ENCODE measurements at regions not wholly inside any gene's neighbourhood (a gene's known extent, or its start where the extent isn't known, plus 50 kb on each side); places are given as distances from the start of the nearest gene placed in this dataset.

- POLR2A ChIA-PET, result no interaction called here
- intact Hi-C loops (cut with micrococcal nuclease), result no loop called here
- Mint-ChIP-seq H3K4me3 (no peak overlapping the region), H3K36me3 (ENCODE audit: low read depth) (no peaks in the 10 kb centered on the region), H3K9me3 (no peaks in the 10 kb centered on the region), H3K4me1 (ENCODE audit: low read depth) (no peaks in the 10 kb centered on the region), H3K27ac (no peak overlapping the region), H3K27me3 (no peaks in the 10 kb centered on the region)
- CTCF ChIA-PET, result no interaction called here
- DNase-seq (no peak), ATAC-seq (no peak)
- no peak for TF ChIP-seq CTCF (IDR thresholded peaks at IDR 0.05)
Observed at GRCh38 chrX:45667666-45668065, 467.0 kb upstream of the DIPK2B start.

GRCh38 chrX:45664727-45665290 is 464.1 kb upstream of the DIPK2B start:
- Mint-ChIP-seq H3K4me3 (no peak overlapping the region), H3K27ac (no peak overlapping the region), H3K9me3 (no peaks in the 10 kb centered on the region), H3K27me3 (no peaks in the 10 kb centered on the region), H3K4me1 (ENCODE audit: low read depth) (no peaks in the 10 kb centered on the region), H3K36me3 (ENCODE audit: low read depth) (no peaks in the 10 kb centered on the region)
- no peak for DNase-seq
- ATAC-seq, result no peak
- POLR2A ChIA-PET, result no interaction called here
- no peak for TF ChIP-seq CTCF (IDR thresholded peaks at IDR 0.05)
- intact Hi-C loops (cut with micrococcal nuclease), result no loop called here
- CTCF ChIA-PET, result no interaction called here

GRCh38 chrX:45660477-45660876 is 459.8 kb upstream of the DIPK2B start:
- H3K4me3 Mint-ChIP-seq, result no peak overlapping the region
- intact Hi-C loops (cut with micrococcal nuclease), result no loop called here
- no peaks in the 10 kb centered on the region for H3K27me3 Mint-ChIP-seq
- no peaks in the 10 kb centered on the region for H3K36me3 Mint-ChIP-seq (ENCODE audit: low read depth)
- ATAC-seq (no peak), DNase-seq (no peak)
- H3K27ac Mint-ChIP-seq, result no peak overlapping the region
- no peak for TF ChIP-seq CTCF (IDR thresholded peaks at IDR 0.05)
- POLR2A ChIA-PET, result no interaction called here
- H3K9me3 Mint-ChIP-seq, result peaks cover 2% of the 10 kb centered on the region
- no peaks in the 10 kb centered on the region for H3K4me1 Mint-ChIP-seq (ENCODE audit: low read depth)
- CTCF ChIA-PET, result no interaction called here

- ChIA-PET POLR2A (no interaction called here), CTCF (no interaction called here)
- Mint-ChIP-seq H3K9me3 (no peaks in the 10 kb centered on the region), H3K4me1 (ENCODE audit: low read depth) (peaks cover 2% of the 10 kb centered on the region), H3K27me3 (peaks cover 4% of the 10 kb centered on the region), H3K4me3 (no peak overlapping the region), H3K27ac (no peak overlapping the region), H3K36me3 (ENCODE audit: low read depth) (no peaks in the 10 kb centered on the region)
- no peak for DNase-seq
- intact Hi-C loops (cut with micrococcal nuclease), result no loop called here
- TF ChIP-seq CTCF (IDR thresholded peaks at IDR 0.05), result no peak
- no peak for ATAC-seq
Observed at GRCh38 chrX:45633419-45633818, 432.7 kb upstream of the DIPK2B start.

GRCh38 chrX:45632506-45632905 is 431.8 kb upstream of the DIPK2B start:
- ChIA-PET POLR2A (no interaction called here), CTCF (interaction anchor here (0.9 kb wide), 1 partner anchor 71 kb away, joined by 3 read pairs; no protein-coding TSS in a partner anchor)
- no peak for TF ChIP-seq CTCF (IDR thresholded peaks at IDR 0.05)
- ATAC-seq (no peak), DNase-seq (no peak)
- H3K4me3 Mint-ChIP-seq, result no peak overlapping the region
- H3K27me3 Mint-ChIP-seq, result peaks cover 4% of the 10 kb centered on the region
- H3K4me1 Mint-ChIP-seq (ENCODE audit: low read depth), result peaks cover 5% of the 10 kb centered on the region
- H3K27ac Mint-ChIP-seq, result no peak overlapping the region
- intact Hi-C loops (cut with micrococcal nuclease), result no loop called here
- H3K36me3 Mint-ChIP-seq (ENCODE audit: low read depth), result no peaks in the 10 kb centered on the region
- no peaks in the 10 kb centered on the region for H3K9me3 Mint-ChIP-seq
